BJ (cell line): ENCODE measurements at regions not wholly inside any gene's neighbourhood (a gene's known extent, or its start where the extent isn't known, plus 50 kb on each side); places are given as distances from the start of the nearest gene placed in this dataset.
"Not testable (repeated sequence)": the region's sequence is repeated elsewhere in the genome, so short reads cannot be mapped to it uniquely, and the experiment has no call there.

Experiments
- CTCF ChIA-PET: fragments of 350-600 bp; formaldehyde crosslinking; extraction: SDS; loops from one replicate; lab custom pipeline; 2021; ENCODE audit warnings: antibody characterized with exemption, inconsistent platforms; lab: Yijun Ruan, JAX
- POLR2A ChIA-PET: fragments of 300-600 bp; sonication (Branson Sonifier 250); formaldehyde crosslinking; extraction: SDS; loops from one replicate; lab custom pipeline; 2021; ENCODE audit warnings: antibody characterized with exemption; lab: Charles Lee
- DNase-seq: peaks from one replicate; pipeline ENCODE4 v3.0.0-alpha.2; 2011; ENCODE audit warnings: low read depth
- H3K27me3 ChIP-seq: 2 replicates; pipeline ENCODE4 v1.6.0; 2011; ENCODE audit warnings: low read length; ENCODE audit not compliant: control insufficient read depth, insufficient read depth
- H3K36me3 ChIP-seq: 2 replicates; pipeline ENCODE4 v1.5.1; 2011; ENCODE audit warnings: low read length; ENCODE audit not compliant: control insufficient read depth, insufficient read depth
- H3K4me3 ChIP-seq: 2 replicates; pipeline ENCODE4 v1.5.1; 2011; ENCODE audit warnings: low read depth, mild to moderate bottlenecking, control low read depth, low read length
- TF ChIP-seq, protein P1 (sequence below): IDR thresholded peaks from 2 replicates; pipeline ENCODE4 v1.5.1; 2011; ENCODE audit warnings: low read depth, mild to moderate bottlenecking, control low read depth, inconsistent platforms, low read length, moderate library complexity; ENCODE audit not compliant: insufficient read depth

DNA sequence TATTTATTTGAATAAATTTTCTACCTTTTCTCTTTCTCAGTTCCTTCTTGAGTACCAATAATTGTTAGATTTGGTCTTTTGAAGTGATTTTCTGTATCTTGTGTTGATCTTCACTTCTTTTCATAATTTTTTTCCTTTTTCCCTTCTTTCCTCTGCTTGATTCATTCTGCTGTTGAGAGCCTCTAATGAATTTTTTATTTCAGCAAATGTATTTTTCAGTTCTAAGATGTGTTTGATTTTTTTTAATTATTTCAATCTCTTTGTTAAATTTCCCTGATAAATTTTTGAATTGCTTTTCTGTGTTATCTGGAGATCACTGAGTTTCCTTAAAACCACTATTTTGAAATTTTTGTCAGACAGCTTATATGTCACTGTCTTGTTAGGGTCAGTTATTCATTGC, 155.4 kb upstream of the IL15 start:
- ChIA-PET POLR2A (no interaction called here), CTCF (interaction anchor here (1.1 kb wide), 1 partner anchor 10 kb away, joined by 3 read pairs; no protein-coding TSS in a partner anchor)
- H3K36me3 ChIP-seq = no peaks in the 10 kb centered on the region
- H3K4me3 ChIP-seq = no peak overlapping the region
- DNase-seq = no peak
- no peaks in the 10 kb centered on the region for H3K27me3 ChIP-seq
- TF ChIP-seq, protein P1, sequence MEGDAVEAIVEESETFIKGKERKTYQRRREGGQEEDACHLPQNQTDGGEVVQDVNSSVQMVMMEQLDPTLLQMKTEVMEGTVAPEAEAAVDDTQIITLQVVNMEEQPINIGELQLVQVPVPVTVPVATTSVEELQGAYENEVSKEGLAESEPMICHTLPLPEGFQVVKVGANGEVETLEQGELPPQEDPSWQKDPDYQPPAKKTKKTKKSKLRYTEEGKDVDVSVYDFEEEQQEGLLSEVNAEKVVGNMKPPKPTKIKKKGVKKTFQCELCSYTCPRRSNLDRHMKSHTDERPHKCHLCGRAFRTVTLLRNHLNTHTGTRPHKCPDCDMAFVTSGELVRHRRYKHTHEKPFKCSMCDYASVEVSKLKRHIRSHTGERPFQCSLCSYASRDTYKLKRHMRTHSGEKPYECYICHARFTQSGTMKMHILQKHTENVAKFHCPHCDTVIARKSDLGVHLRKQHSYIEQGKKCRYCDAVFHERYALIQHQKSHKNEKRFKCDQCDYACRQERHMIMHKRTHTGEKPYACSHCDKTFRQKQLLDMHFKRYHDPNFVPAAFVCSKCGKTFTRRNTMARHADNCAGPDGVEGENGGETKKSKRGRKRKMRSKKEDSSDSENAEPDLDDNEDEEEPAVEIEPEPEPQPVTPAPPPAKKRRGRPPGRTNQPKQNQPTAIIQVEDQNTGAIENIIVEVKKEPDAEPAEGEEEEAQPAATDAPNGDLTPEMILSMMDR = no peak

DNA sequence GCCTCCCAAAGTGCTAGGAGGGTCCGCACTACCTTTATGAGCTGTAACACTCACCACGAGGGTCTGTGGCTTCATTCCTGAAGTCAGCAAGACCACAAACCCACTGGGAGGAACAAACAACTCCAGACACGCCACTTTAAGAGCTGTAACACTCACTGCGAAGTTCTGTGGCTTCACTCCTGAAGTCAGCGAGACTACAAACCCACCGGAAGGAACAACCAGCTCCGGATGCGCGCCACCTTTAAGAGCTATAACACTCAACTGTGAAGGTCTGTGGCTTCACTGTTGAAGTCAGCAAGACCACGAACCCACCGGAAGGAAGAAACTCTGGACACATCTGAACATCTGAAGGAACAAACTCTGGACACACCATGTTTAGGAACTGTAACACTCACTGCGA, 152.1 kb upstream of the IL15 start:
- CTCF ChIA-PET = interaction anchor here (0.7 kb wide), 1 partner anchor 41 kb away, joined by 3 read pairs; no protein-coding TSS in a partner anchor
- H3K4me3 ChIP-seq, DNase-seq, H3K27me3 ChIP-seq, POLR2A ChIA-PET, H3K36me3 ChIP-seq: not testable (repeated sequence)

DNA sequence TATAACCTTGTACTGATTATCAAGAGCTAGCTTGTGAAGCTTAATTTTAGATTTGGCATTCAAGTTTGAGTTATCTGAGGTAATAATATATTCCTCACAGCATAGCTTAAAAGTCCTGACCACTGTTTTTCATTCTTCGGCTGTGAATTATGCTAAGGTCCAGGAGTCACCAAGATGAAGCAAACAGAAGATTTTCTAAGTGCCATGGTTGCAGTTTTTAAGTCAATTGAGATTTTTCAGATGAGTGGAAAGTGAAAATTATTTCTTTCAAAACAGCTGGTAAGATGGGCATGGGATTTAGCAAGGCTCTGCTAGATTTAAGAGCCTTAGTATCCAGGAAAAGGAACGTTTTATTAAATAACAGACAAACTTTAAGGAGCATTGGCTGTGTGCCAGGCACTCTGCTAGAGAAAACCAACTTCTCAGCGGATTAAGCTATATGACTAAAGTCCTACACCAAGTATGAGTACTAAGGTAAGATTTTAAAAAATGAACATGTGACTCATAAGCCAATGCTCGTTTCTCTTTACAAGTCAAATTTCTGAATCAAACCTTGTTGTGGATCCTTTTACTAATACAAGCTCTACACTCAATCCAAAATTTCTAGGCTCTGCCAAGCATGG, 149.9 kb upstream of the IL15 start:
- TF ChIP-seq, protein P1 = no peak
- ChIA-PET POLR2A (interaction anchor here (0.6 kb wide), 1 partner anchor 133 kb away, joined by 3 read pairs; no protein-coding TSS in a partner anchor), CTCF (interaction anchor here (1.0 to 1.3 kb wide), 2 partner anchors 9 kb away, joined by 3 read pairs; no protein-coding TSS in a partner anchor)
- Histone ChIP-seq H3K4me3 (no peak overlapping the region), H3K27me3 (no peaks in the 10 kb centered on the region), H3K36me3 (no peaks in the 10 kb centered on the region)
- DNase-seq = peak; percentile 47

DNA sequence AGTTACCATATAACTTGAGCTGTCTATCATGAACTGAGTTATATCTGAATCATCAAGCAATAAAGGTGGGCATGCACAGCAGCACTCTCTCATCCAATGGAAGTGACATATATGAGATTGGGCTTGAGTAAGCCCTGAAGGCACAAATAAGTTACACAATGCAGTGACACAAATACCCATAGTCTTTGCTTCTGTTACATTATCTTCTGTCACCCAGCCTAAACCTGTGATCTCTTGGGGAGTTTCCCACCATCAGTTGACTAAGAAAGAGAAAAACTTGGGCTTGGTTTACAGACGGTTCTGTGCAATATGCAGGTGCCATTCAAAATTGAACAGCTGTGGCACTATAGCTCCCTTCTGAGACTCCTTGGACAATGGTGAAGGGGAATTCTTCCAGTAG, 138.8 kb upstream of the IL15 start:
- POLR2A ChIA-PET = no interaction called here
- no peaks in the 10 kb centered on the region for H3K27me3 ChIP-seq
- no peak for DNase-seq
- CTCF ChIA-PET = no interaction called here
- no peaks in the 10 kb centered on the region for H3K36me3 ChIP-seq
- TF ChIP-seq, protein P1 = no peak
- no peak overlapping the region for H3K4me3 ChIP-seq

DNA sequence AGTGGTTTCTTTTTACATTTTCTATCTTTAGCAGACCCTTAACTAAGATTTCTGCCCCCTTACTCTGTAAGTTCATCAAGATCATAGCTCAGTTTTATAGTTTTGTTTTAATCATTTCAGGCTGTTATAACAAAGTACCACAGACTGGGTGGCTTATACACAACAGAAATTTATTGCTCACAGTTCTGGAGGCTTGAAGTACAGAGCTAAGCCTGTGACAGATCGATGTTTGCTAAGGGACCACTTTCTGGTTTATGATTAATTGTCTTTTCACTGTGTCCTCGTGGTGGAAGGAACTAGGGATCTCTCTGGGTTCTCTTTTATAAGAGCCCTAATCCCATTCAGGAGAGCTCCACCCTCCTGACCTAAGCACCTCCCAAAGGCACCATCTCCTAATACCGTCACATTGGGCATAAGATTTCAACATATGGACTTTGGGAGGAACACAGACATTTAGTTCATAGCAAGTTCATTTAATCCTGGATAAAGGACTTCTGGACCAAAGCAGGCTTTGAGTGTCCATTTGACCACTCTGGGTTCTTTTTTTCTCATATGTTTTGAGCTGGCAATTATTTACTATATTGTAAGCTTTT, 137.0 kb upstream of the IL15 start:
- H3K27me3 ChIP-seq = no peaks in the 10 kb centered on the region
- CTCF ChIA-PET = interaction anchor here (1.0 kb wide), 1 partner anchor 16 kb away, joined by 3 read pairs; no protein-coding TSS in a partner anchor
- POLR2A ChIA-PET = no interaction called here
- TF ChIP-seq, protein P1 = no peak
- H3K36me3 ChIP-seq = no peaks in the 10 kb centered on the region
- DNase-seq = no peak
- no peak overlapping the region for H3K4me3 ChIP-seq
